ENCODE measurements at regions not wholly inside any gene's neighbourhood (a gene's known extent, or its start where the extent isn't known, plus 50 kb on each side); places are given as distances from the start of the nearest gene placed in this dataset.

DNA sequence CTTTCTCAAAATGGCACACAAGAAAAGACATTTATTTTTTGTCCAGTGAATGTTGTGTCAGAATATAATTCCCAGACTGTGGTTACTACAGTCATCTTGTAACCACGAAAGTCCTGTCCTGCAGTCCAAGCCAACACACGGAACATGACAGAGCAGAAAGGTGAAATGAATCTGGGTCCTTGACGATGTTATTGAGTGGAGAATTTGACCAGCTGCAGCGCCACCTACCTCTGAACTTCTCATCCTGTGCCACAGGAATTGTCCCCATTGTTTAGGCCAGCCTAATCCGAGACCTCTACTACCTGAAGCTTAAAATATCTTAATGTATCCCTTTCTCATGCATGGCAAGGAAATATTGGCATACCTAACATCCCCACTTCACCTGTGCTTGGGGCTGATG is 64.1 kb upstream of the OTX2 start:
- no peaks in the 10 kb centered on the region for H3F3A ChIP-seq (ENCODE audit: insufficient read depth, low read length, poor library complexity, severe bottlenecking)
- no peaks in the 10 kb centered on the region for H4K20me1 ChIP-seq (ENCODE audit: insufficient read depth)
- no peaks in the 10 kb centered on the region for H3K9me3 ChIP-seq (ENCODE audit: low read length)
- no peaks in the 10 kb centered on the region for H3K79me2 ChIP-seq (replicated peaks; ENCODE audit: insufficient read depth, low read length)
- no peak overlapping the region for H2AFZ ChIP-seq (ENCODE audit: low read depth, low read length)
- no peaks in the 10 kb centered on the region for H3K36me3 ChIP-seq (ENCODE audit: insufficient read depth, low read length)
- TF ChIP-seq EZH2 (IDR thresholded peaks at IDR 0.05; ENCODE audit: borderline replicate concordance, insufficient read depth, low read length, poor library complexity, severe bottlenecking) = no peak
- no peak for TF ChIP-seq RAD21 (conservative IDR thresholded peaks at IDR 0.05)
- no peak for TF ChIP-seq POLR2AphosphoS5 (IDR thresholded peaks at IDR 0.05)
- TF ChIP-seq TAF1 (IDR thresholded peaks at IDR 0.05; ENCODE audit: low read depth) = no peak
- TF ChIP-seq SMC3 (conservative IDR thresholded peaks at IDR 0.05; ENCODE audit: poor library complexity) = no peak
- TF ChIP-seq EP300 (conservative IDR thresholded peaks at IDR 0.05; ENCODE audit: poor library complexity, severe bottlenecking) = no peak
- no peak for TF ChIP-seq MXI1 (conservative IDR thresholded peaks at IDR 0.05; ENCODE audit: poor library complexity, severe bottlenecking)
- TF ChIP-seq REST (IDR thresholded peaks at IDR 0.05; ENCODE audit: borderline replicate concordance) = no peak
- TF ChIP-seq CTCF (IDR thresholded peaks at IDR 0.05; ENCODE audit: poor library complexity, severe bottlenecking) = no peak
- no peak overlapping the region for H3K4me3 ChIP-seq (ENCODE audit: low read length)
- no peak overlapping the region for H3K9ac ChIP-seq (ENCODE audit: low read length)
- H3K4me2 ChIP-seq (ENCODE audit: low read length) = no peak overlapping the region
- no peak overlapping the region for H3K27ac ChIP-seq (ENCODE audit: low read length)
- no peaks in the 10 kb centered on the region for H3K27me3 ChIP-seq (ENCODE audit: insufficient read depth, low read depth, low read length)
- no peaks in the 10 kb centered on the region for H3K9me2 ChIP-seq (ENCODE audit: insufficient read depth, low read length)

DNA sequence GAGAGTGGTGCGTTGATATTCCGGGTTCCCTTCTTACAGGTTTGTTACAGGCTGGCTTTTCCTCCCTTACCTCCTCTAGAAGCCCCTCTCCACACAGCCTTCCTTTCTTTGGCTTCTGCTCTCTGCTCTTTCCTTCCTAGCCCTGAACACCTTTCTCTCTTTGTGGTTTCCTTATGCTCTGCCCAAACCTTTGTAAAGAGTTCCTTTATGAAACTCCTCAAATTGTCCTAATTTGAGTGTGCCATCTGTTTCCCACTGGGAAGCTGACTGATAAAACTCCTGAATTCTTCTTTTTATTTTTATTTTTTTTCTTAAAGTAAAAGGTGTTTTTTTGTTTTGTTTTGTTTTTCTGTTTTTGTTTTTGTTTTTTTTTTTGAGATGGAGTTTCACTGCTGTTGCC is 60.1 kb upstream of the OTX2 start:
- no peak for TF ChIP-seq RAD21 (conservative IDR thresholded peaks at IDR 0.05)
- no peak for TF ChIP-seq EZH2 (IDR thresholded peaks at IDR 0.05; ENCODE audit: borderline replicate concordance, insufficient read depth, low read length, poor library complexity, severe bottlenecking)
- no peak for TF ChIP-seq TAF1 (IDR thresholded peaks at IDR 0.05; ENCODE audit: low read depth)
- TF ChIP-seq REST (IDR thresholded peaks at IDR 0.05; ENCODE audit: borderline replicate concordance) = no peak
- TF ChIP-seq EP300 (conservative IDR thresholded peaks at IDR 0.05; ENCODE audit: poor library complexity, severe bottlenecking) = no peak
- TF ChIP-seq MXI1 (conservative IDR thresholded peaks at IDR 0.05; ENCODE audit: poor library complexity, severe bottlenecking) = no peak
- no peak for TF ChIP-seq SMC3 (conservative IDR thresholded peaks at IDR 0.05; ENCODE audit: poor library complexity)
- no peak for TF ChIP-seq POLR2AphosphoS5 (IDR thresholded peaks at IDR 0.05)
- no peak for TF ChIP-seq CTCF (IDR thresholded peaks at IDR 0.05; ENCODE audit: poor library complexity, severe bottlenecking)
- H3K9me3 ChIP-seq (ENCODE audit: low read length) = no peaks in the 10 kb centered on the region

More for the DNA sequence above, 60.1 kb upstream of the OTX2 start:
- H3K79me2 ChIP-seq (replicated peaks; ENCODE audit: insufficient read depth, low read length) = no peaks in the 10 kb centered on the region
- H3K27ac ChIP-seq (ENCODE audit: low read length) = no peak overlapping the region
- H3K9me2 ChIP-seq (ENCODE audit: insufficient read depth, low read length) = no peaks in the 10 kb centered on the region
- H3F3A ChIP-seq (ENCODE audit: insufficient read depth, low read length, poor library complexity, severe bottlenecking) = no peaks in the 10 kb centered on the region
- no peaks in the 10 kb centered on the region for H3K36me3 ChIP-seq (ENCODE audit: insufficient read depth, low read length)
- H2AFZ ChIP-seq (ENCODE audit: low read depth, low read length) = no peak overlapping the region
- no peaks in the 10 kb centered on the region for H4K20me1 ChIP-seq (ENCODE audit: insufficient read depth)
- no peaks in the 10 kb centered on the region for H3K27me3 ChIP-seq (ENCODE audit: insufficient read depth, low read depth, low read length)
- no peak overlapping the region for H3K4me2 ChIP-seq (ENCODE audit: low read length)
- no peak overlapping the region for H3K4me3 ChIP-seq (ENCODE audit: low read length)
- H3K9ac ChIP-seq (ENCODE audit: low read length) = no peak overlapping the region

All from neural cell (in vitro differentiated cells).